HepG2 (cell line): ENCODE measurements at regions not wholly inside any gene's neighbourhood (a gene's known extent, or its start where the extent isn't known, plus 50 kb on each side); places are given as distances from the start of the nearest gene placed in this dataset.
A peak's percentile ranks its signal among the peaks of the same experiment; 100 is the strongest.

Experiments
- BCL6 ChIP-seq: IDR thresholded peaks from 2 replicates; pipeline ENCODE4 v1.6.1; 2016; ENCODE audit warnings: missing genetic modification reagents, missing compliant biosample characterization
- CC2D1A ChIP-seq: sonication (generic); formaldehyde crosslinking; IDR thresholded peaks from 2 replicates; pipeline ENCODE4 v1.8.1; 2023; ENCODE audit warnings: mild to moderate bottlenecking, missing genetic modification reagents
- CREB1 ChIP-seq, 2 experiments: fragments of 450-650 bp in 1 of 2; IDR thresholded peaks; 2 replicates each; pipeline ENCODE4 v1.6.1; 2016 to 2017; ENCODE audit warnings: control low read depth in 1 of 2, mild to moderate bottlenecking in 1 of 2, missing compliant biosample characterization in 1 of 2, missing genetic modification characterization in 1 of 2
- FOSL2 ChIP-seq: sonication (generic); formaldehyde crosslinking; IDR thresholded peaks from 2 replicates; pipeline ENCODE4 v1.4.0; 2020; ENCODE audit warnings: missing genetic modification reagents
- FOXJ3 ChIP-seq: sonication (generic); formaldehyde crosslinking; IDR thresholded peaks from 2 replicates; pipeline ENCODE4 v1.4.0; 2020; ENCODE audit warnings: missing genetic modification reagents, mild to moderate bottlenecking, borderline replicate concordance
- ISL2 ChIP-seq: sonication (generic); formaldehyde crosslinking; IDR thresholded peaks from 2 replicates; pipeline ENCODE4 v1.5.0; 2020; ENCODE audit warnings: missing genetic modification reagents
- JUN ChIP-seq: sonication (generic); formaldehyde crosslinking; IDR thresholded peaks from 2 replicates; pipeline ENCODE4 v1.4.0; 2020; ENCODE audit warnings: mild to moderate bottlenecking, missing genetic modification reagents
- MAFF ChIP-seq: IDR thresholded peaks from 2 replicates; pipeline ENCODE4 v1.6.1; 2011; ENCODE audit warnings: low read depth, low read length, improper control_type of control experiment
- MAFK ChIP-seq, 2 experiments: IDR thresholded peaks in 1 of 2; conservative IDR thresholded peaks in 1 of 2; 2 replicates each; pipeline ENCODE4 v1.6.1; 2011; ENCODE audit warnings: improper control_type of control experiment in 2 of 2, low read length in 2 of 2
- MED13 ChIP-seq: sonication (generic); formaldehyde crosslinking; IDR thresholded peaks from 2 replicates; pipeline ENCODE4 v1.5.0; 2020; ENCODE audit warnings: missing genetic modification reagents
- MIER3 ChIP-seq: IDR thresholded peaks from 2 replicates; pipeline ENCODE4 v1.6.1; 2016; ENCODE audit warnings: missing compliant biosample characterization, borderline replicate concordance
- NCOA2 ChIP-seq: sonication (generic); formaldehyde crosslinking; IDR thresholded peaks from 2 replicates; pipeline ENCODE4 v1.8.0; 2022; ENCODE audit warnings: inconsistent platforms
- NCOR1 ChIP-seq: fragments of 200-600 bp; sonication (generic); IDR thresholded peaks from 2 replicates; pipeline ENCODE4 v1.7.0; 2017; ENCODE audit warnings: antibody characterized with exemption, low read length, borderline replicate concordance
- SAP130 ChIP-seq: IDR thresholded peaks from 2 replicates; pipeline ENCODE4 v1.6.1; 2016; ENCODE audit warnings: low read depth
- SP5 ChIP-seq: IDR thresholded peaks from 2 replicates; pipeline ENCODE4 v1.6.1; 2016; ENCODE audit warnings: low read depth, borderline replicate concordance
- TEAD3 ChIP-seq: optimal IDR thresholded peaks from 2 replicates; pipeline ENCODE3; 2016; ENCODE audit warnings: borderline replicate concordance
- ZC3H4 ChIP-seq: sonication (generic); formaldehyde crosslinking; IDR thresholded peaks from 2 replicates; pipeline ENCODE4 v1.4.0; 2020; ENCODE audit warnings: missing genetic modification reagents, borderline replicate concordance
- ZZZ3 ChIP-seq: sonication (generic); formaldehyde crosslinking; IDR thresholded peaks from 2 replicates; pipeline ENCODE4 v1.4.0; 2020; ENCODE audit warnings: missing genetic modification reagents, mild to moderate bottlenecking, borderline replicate concordance
- TF ChIP-seq, protein P1 (sequence below): sonication (generic); formaldehyde crosslinking; IDR thresholded peaks from 2 replicates; pipeline ENCODE4 v1.4.0; 2020; ENCODE audit warnings: missing genetic modification reagents
- TF ChIP-seq, protein P2 (sequence below): sonication (generic); formaldehyde crosslinking; IDR thresholded peaks from 2 replicates; pipeline ENCODE4 v1.5.1; 2020; ENCODE audit warnings: missing genetic modification reagents, mild to moderate bottlenecking, borderline replicate concordance
- TF ChIP-seq, protein P3 (sequence below): IDR thresholded peaks from 2 replicates; pipeline ENCODE4 v1.6.1; 2016; ENCODE audit warnings: mild to moderate bottlenecking
- TF ChIP-seq, protein P4 (sequence below): IDR thresholded peaks from 2 replicates; pipeline ENCODE4 v1.6.1; 2012; ENCODE audit warnings: low read depth, low read length, improper control_type of control experiment
- TF ChIP-seq, protein P5 (sequence below): sonication (generic); IDR thresholded peaks from 2 replicates; pipeline ENCODE4 v1.6.1; 2016; ENCODE audit warnings: low read depth, borderline replicate concordance

DNA sequence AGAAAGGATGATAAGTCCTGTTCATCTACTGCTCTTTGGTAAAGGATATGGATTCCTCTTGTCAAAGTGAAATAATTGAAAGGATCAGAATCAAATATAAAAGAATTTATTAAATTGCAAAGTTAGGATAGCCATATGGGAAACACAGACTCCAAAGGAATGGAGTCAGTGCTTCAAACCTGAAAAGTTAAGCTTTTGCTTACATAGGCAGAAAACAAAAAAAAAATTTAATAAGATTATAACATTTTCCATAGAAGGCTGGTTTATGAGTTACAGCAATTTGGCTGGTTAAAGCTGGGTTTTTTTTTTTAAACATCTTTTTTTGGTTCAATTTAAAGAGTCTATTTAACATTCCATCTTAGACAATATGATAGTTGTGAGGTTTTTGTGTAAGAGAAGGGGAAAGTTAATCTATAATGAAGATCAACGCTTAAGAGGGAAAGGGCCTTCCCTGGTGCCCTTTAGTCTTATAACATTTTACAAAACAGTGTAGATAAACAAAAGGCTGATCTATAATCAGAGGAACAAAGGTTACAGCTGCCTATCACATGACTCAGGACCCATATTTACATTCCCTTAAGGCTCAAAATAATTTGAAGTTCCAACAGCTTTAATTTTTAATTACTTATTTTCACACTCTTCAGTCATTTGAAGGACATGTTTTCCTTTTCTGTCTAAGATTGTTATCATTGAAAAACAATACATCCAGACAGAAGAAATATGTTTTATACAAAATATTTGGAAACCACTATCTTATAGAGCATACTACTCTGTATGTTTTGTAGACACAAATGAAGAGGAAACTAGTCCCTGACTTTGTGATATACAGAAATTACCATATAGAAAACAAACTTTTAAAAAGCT is 234.3 kb upstream of the MBL2 start (continued):
- TF ChIP-seq, protein P1, sequence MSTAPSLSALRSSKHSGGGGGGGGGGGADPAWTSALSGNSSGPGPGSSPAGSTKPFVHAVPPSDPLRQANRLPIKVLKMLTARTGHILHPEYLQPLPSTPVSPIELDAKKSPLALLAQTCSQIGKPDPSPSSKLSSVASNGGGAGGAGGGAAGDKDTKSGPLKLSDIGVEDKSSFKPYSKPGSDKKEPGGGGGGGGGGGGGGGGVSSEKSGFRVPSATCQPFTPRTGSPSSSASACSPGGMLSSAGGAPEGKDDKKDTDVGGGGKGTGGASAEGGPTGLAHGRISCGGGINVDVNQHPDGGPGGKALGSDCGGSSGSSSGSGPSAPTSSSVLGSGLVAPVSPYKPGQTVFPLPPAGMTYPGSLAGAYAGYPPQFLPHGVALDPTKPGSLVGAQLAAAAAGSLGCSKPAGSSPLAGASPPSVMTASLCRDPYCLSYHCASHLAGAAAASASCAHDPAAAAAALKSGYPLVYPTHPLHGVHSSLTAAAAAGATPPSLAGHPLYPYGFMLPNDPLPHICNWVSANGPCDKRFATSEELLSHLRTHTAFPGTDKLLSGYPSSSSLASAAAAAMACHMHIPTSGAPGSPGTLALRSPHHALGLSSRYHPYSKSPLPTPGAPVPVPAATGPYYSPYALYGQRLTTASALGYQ, result peak; percentile 23; the same call in 1 of the 2 replicates
- TF ChIP-seq, protein P2, sequence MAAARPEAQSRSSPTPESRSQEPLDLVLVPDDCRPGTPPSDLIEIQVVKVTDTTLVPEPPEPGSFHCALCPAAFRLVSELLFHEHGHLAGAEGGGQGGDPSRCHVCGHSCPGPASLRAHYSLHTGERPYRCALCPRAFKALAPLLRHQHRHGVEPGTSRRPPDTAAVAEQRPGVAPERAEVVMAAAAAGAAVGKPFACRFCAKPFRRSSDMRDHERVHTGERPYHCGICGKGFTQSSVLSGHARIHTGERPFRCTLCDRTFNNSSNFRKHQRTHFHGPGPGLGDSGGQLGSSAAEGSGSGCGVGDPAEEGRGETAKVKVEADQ (CRISPR knock-in tag), result no peak
- TF ChIP-seq SP5, result peak; percentile 14; the same call in 1 of the 2 replicates
- peak; percentile 57; the same call in 1 of the 2 replicates for TF ChIP-seq MIER3 (CRISPR knock-in tag)
- TF ChIP-seq NCOA2 (CRISPR knock-in tag), result peak; percentile 91
- no peak for TF ChIP-seq CC2D1A (CRISPR knock-in tag)
- peak; percentile 84 for TF ChIP-seq ISL2 (CRISPR knock-in tag)
- peak; percentile 60 for TF ChIP-seq BCL6 (CRISPR knock-in tag)
- TF ChIP-seq, protein P3, sequence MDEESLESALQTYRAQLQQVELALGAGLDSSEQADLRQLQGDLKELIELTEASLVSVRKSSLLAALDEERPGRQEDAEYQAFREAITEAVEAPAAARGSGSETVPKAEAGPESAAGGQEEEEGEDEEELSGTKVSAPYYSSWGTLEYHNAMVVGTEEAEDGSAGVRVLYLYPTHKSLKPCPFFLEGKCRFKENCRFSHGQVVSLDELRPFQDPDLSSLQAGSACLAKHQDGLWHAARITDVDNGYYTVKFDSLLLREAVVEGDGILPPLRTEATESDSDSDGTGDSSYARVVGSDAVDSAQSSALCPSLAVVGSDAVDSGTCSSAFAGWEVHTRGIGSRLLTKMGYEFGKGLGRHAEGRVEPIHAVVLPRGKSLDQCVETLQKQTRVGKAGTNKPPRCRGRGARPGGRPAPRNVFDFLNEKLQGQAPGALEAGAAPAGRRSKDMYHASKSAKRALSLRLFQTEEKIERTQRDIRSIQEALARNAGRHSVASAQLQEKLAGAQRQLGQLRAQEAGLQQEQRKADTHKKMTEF (CRISPR knock-in tag), result peak; percentile 78; the same call in 1 of the 2 replicates
- peak; percentile 87; the same call in 1 of the 2 replicates for TF ChIP-seq FOXJ3 (CRISPR knock-in tag)
- peak; percentile 42 for TF ChIP-seq SAP130 (CRISPR knock-in tag)
- TF ChIP-seq MAFF, result peak; percentile 89
- no peak for TF ChIP-seq ZC3H4 (CRISPR knock-in tag)
- TF ChIP-seq FOSL2 (CRISPR knock-in tag), result peak; percentile 48; the same call in 1 of the 2 replicates
- peak; percentile 89 to 96 for TF ChIP-seq MAFK (conservative IDR thresholded peaks at IDR 0.05 in 1 of 2, IDR thresholded peaks at IDR 0.05 in 1 of 2; ENCODE audit: low read length in 2 of 2)
- TF ChIP-seq CREB1 (IDR thresholded peaks at IDR 0.05), result no peak
- TF ChIP-seq CREB1 (CRISPR knock-in tag; IDR thresholded peaks at IDR 0.05), result peak; percentile 59
- peak; percentile 43; the same call in 1 of the 2 replicates for TF ChIP-seq MED13 (CRISPR knock-in tag)
- peak; percentile 76 for TF ChIP-seq TEAD3
- TF ChIP-seq, protein P4, sequence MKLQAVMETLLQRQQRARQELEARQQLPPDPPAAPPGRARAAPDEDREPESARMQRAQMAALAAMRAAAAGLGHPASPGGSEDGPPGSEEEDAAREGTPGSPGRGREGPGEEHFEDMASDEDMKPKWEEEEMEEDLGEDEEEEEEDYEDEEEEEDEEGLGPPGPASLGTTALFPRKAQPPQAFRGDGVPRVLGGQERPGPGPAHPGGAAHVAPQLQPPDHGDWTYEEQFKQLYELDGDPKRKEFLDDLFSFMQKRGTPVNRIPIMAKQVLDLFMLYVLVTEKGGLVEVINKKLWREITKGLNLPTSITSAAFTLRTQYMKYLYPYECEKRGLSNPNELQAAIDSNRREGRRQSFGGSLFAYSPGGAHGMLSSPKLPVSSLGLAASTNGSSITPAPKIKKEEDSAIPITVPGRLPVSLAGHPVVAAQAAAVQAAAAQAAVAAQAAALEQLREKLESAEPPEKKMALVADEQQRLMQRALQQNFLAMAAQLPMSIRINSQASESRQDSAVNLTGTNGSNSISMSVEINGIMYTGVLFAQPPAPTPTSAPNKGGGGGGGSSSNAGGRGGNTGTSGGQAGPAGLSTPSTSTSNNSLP, result peak; percentile 87; the same call in 1 of the 2 replicates
- TF ChIP-seq ZZZ3 (CRISPR knock-in tag), result no peak
- peak; percentile 95 for TF ChIP-seq NCOR1
- 0 out of 2 replicates have a peak, but pooled peaks have one; percentile 45 for TF ChIP-seq JUN (CRISPR knock-in tag)
- TF ChIP-seq, protein P5, sequence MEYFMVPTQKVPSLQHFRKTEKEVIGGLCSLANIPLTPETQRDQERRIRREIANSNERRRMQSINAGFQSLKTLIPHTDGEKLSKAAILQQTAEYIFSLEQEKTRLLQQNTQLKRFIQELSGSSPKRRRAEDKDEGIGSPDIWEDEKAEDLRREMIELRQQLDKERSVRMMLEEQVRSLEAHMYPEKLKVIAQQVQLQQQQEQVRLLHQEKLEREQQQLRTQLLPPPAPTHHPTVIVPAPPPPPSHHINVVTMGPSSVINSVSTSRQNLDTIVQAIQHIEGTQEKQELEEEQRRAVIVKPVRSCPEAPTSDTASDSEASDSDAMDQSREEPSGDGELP, result peak; percentile 78
